ENCODE measurements at regions not wholly inside any gene's neighbourhood (a gene's known extent, or its start where the extent isn't known, plus 50 kb on each side); places are given as distances from the start of the nearest gene placed in this dataset.

GRCh38 chr5:3092664-3093063 lies 341.2 kb upstream of the IRX2 start:
- POLR2A ChIA-PET, result no interaction called here
- ATAC-seq (no peak), DNase-seq (ENCODE audit: low spot score) (no peak)
- no peak overlapping the region for H3K4me3 Mint-ChIP-seq
- H3K27me3 Mint-ChIP-seq (ENCODE audit: low read depth), result peaks cover 10% of the 10 kb centered on the region
- 0 out of 2 replicates have a peak, but pooled peaks cover 8% of the 10 kb centered on the region for H3K4me1 Mint-ChIP-seq
- H3K9me3 Mint-ChIP-seq, result no peaks in the 10 kb centered on the region
- no peaks in the 10 kb centered on the region for H3K36me3 Mint-ChIP-seq
- CTCF ChIA-PET, result no interaction called here
- no peak overlapping the region for H3K27ac Mint-ChIP-seq
- TF ChIP-seq FOXP1 (CRISPR knock-in tag; IDR thresholded peaks at IDR 0.05; ENCODE audit: borderline replicate concordance), result no peak
- TF ChIP-seq, protein P1, sequence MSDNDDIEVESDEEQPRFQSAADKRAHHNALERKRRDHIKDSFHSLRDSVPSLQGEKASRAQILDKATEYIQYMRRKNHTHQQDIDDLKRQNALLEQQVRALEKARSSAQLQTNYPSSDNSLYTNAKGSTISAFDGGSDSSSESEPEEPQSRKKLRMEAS (CRISPR knock-in tag; IDR thresholded peaks at IDR 0.05), result no peak
- TF ChIP-seq KAT7 (CRISPR knock-in tag; IDR thresholded peaks at IDR 0.05; ENCODE audit: borderline replicate concordance), result no peak
- TF ChIP-seq, protein P2, sequence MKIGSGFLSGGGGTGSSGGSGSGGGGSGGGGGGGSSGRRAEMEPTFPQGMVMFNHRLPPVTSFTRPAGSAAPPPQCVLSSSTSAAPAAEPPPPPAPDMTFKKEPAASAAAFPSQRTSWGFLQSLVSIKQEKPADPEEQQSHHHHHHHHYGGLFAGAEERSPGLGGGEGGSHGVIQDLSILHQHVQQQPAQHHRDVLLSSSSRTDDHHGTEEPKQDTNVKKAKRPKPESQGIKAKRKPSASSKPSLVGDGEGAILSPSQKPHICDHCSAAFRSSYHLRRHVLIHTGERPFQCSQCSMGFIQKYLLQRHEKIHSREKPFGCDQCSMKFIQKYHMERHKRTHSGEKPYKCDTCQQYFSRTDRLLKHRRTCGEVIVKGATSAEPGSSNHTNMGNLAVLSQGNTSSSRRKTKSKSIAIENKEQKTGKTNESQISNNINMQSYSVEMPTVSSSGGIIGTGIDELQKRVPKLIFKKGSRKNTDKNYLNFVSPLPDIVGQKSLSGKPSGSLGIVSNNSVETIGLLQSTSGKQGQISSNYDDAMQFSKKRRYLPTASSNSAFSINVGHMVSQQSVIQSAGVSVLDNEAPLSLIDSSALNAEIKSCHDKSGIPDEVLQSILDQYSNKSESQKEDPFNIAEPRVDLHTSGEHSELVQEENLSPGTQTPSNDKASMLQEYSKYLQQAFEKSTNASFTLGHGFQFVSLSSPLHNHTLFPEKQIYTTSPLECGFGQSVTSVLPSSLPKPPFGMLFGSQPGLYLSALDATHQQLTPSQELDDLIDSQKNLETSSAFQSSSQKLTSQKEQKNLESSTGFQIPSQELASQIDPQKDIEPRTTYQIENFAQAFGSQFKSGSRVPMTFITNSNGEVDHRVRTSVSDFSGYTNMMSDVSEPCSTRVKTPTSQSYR (CRISPR knock-in tag; IDR thresholded peaks at IDR 0.05), result no peak

GRCh38 chr5:3092211-3092610 lies 340.7 kb upstream of the IRX2 start:
- no peak overlapping the region for H3K4me3 Mint-ChIP-seq
- ChIA-PET POLR2A (no interaction called here), CTCF (no interaction called here)
- no peak for TF ChIP-seq ESRRA (CRISPR knock-in tag; IDR thresholded peaks at IDR 0.05; ENCODE audit: borderline replicate concordance)
- no peak for TF ChIP-seq ZBTB21 (CRISPR knock-in tag; IDR thresholded peaks at IDR 0.05; ENCODE audit: borderline replicate concordance)
- TF ChIP-seq ZNF423 (CRISPR knock-in tag; IDR thresholded peaks at IDR 0.05), result no peak
- TF ChIP-seq ZNF671 (CRISPR knock-in tag; IDR thresholded peaks at IDR 0.05), result no peak
- TF ChIP-seq, protein P3, sequence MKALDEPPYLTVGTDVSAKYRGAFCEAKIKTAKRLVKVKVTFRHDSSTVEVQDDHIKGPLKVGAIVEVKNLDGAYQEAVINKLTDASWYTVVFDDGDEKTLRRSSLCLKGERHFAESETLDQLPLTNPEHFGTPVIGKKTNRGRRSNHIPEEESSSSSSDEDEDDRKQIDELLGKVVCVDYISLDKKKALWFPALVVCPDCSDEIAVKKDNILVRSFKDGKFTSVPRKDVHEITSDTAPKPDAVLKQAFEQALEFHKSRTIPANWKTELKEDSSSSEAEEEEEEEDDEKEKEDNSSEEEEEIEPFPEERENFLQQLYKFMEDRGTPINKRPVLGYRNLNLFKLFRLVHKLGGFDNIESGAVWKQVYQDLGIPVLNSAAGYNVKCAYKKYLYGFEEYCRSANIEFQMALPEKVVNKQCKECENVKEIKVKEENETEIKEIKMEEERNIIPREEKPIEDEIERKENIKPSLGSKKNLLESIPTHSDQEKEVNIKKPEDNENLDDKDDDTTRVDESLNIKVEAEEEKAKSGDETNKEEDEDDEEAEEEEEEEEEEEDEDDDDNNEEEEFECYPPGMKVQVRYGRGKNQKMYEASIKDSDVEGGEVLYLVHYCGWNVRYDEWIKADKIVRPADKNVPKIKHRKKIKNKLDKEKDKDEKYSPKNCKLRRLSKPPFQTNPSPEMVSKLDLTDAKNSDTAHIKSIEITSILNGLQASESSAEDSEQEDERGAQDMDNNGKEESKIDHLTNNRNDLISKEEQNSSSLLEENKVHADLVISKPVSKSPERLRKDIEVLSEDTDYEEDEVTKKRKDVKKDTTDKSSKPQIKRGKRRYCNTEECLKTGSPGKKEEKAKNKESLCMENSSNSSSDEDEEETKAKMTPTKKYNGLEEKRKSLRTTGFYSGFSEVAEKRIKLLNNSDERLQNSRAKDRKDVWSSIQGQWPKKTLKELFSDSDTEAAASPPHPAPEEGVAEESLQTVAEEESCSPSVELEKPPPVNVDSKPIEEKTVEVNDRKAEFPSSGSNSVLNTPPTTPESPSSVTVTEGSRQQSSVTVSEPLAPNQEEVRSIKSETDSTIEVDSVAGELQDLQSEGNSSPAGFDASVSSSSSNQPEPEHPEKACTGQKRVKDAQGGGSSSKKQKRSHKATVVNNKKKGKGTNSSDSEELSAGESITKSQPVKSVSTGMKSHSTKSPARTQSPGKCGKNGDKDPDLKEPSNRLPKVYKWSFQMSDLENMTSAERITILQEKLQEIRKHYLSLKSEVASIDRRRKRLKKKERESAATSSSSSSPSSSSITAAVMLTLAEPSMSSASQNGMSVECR (CRISPR knock-in tag; IDR thresholded peaks at IDR 0.05; ENCODE audit: borderline replicate concordance), result no peak
- no peak for TF ChIP-seq ZNF263 (CRISPR knock-in tag; IDR thresholded peaks at IDR 0.05; ENCODE audit: low read depth)
- TF ChIP-seq JAZF1 (CRISPR knock-in tag; IDR thresholded peaks at IDR 0.05), result no peak
- DNase-seq (ENCODE audit: low spot score), result no peak
- H3K27ac Mint-ChIP-seq, result no peak overlapping the region
- 0 out of 2 replicates have a peak, but pooled peaks cover 8% of the 10 kb centered on the region for H3K4me1 Mint-ChIP-seq
- no peak for ATAC-seq
- H3K36me3 Mint-ChIP-seq, result no peaks in the 10 kb centered on the region
- no peaks in the 10 kb centered on the region for H3K9me3 Mint-ChIP-seq
- H3K27me3 Mint-ChIP-seq (ENCODE audit: low read depth), result peaks cover 10% of the 10 kb centered on the region

GRCh38 chr5:3091040-3091774 lies 339.7 kb upstream of the IRX2 start:
- H3K27me3 Mint-ChIP-seq (ENCODE audit: low read depth), result peaks cover 10% of the 10 kb centered on the region
- H3K36me3 Mint-ChIP-seq, result no peaks in the 10 kb centered on the region
- DNase-seq (ENCODE audit: low spot score) (no peak), ATAC-seq (no peak)
- no peak overlapping the region for H3K4me3 Mint-ChIP-seq
- 0 out of 2 replicates have a peak, but pooled peaks cover 8% of the 10 kb centered on the region for H3K4me1 Mint-ChIP-seq
- ChIA-PET CTCF (no interaction called here), POLR2A (no interaction called here)
- H3K27ac Mint-ChIP-seq, result no peak overlapping the region
- no peaks in the 10 kb centered on the region for H3K9me3 Mint-ChIP-seq
- TF ChIP-seq IRF1 (CRISPR knock-in tag; IDR thresholded peaks at IDR 0.05) (no peak), HMGA2 (CRISPR knock-in tag; IDR thresholded peaks at IDR 0.05) (no peak), ETV6 (CRISPR knock-in tag; IDR thresholded peaks at IDR 0.05) (no peak), GABPB1 (CRISPR knock-in tag; IDR thresholded peaks at IDR 0.05) (no peak), ZMAT4 (CRISPR knock-in tag; IDR thresholded peaks at IDR 0.05) (no peak), E2F5 (CRISPR knock-in tag; IDR thresholded peaks at IDR 0.05) (no peak), CBFB (CRISPR knock-in tag; IDR thresholded peaks at IDR 0.05; ENCODE audit: low read depth) (no peak), OVOL2 (CRISPR knock-in tag; IDR thresholded peaks at IDR 0.05; ENCODE audit: borderline replicate concordance) (no peak)
- TF ChIP-seq, protein P4, sequence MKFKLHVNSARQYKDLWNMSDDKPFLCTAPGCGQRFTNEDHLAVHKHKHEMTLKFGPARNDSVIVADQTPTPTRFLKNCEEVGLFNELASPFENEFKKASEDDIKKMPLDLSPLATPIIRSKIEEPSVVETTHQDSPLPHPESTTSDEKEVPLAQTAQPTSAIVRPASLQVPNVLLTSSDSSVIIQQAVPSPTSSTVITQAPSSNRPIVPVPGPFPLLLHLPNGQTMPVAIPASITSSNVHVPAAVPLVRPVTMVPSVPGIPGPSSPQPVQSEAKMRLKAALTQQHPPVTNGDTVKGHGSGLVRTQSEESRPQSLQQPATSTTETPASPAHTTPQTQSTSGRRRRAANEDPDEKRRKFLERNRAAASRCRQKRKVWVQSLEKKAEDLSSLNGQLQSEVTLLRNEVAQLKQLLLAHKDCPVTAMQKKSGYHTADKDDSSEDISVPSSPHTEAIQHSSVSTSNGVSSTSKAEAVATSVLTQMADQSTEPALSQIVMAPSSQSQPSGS (CRISPR knock-in tag; IDR thresholded peaks at IDR 0.05; ENCODE audit: borderline replicate concordance, low read depth), result no peak

Measured in WTC11 (cell line).